ENCODE measurements at regions not wholly inside any gene's neighbourhood (a gene's known extent, or its start where the extent isn't known, plus 50 kb on each side); places are given as distances from the start of the nearest gene placed in this dataset.

GRCh38 chr11:121723246-121723741, 270.5 kb upstream of the SORL1-AS1 start:
- no peak for DNase-seq

GRCh38 chr11:121722431-121723245, 269.9 kb upstream of the SORL1-AS1 start:
- no peak for DNase-seq

- DNase-seq = no peak
Observed at GRCh38 chr11:121721961-121722360, 269.2 kb upstream of the SORL1-AS1 start.

- DNase-seq = no peak
Observed at GRCh38 chr11:121721448-121721847, 268.7 kb upstream of the SORL1-AS1 start.

- no peak for DNase-seq
Observed at GRCh38 chr11:121717296-121717695, 264.5 kb upstream of the SORL1-AS1 start.

- DNase-seq = no peak
Observed at GRCh38 chr11:121716060-121716459, 263.3 kb upstream of the SORL1-AS1 start.

GRCh38 chr11:121715405-121715804, 262.6 kb upstream of the SORL1-AS1 start:
- no peak for DNase-seq

- DNase-seq = no peak
Observed at GRCh38 chr11:121714351-121714750, 261.6 kb upstream of the SORL1-AS1 start.

- DNase-seq = no peak
Observed at GRCh38 chr11:121711939-121712338, 259.2 kb upstream of the SORL1-AS1 start.

- DNase-seq = no peak
Observed at GRCh38 chr11:121711236-121711635, 258.5 kb upstream of the SORL1-AS1 start.

GRCh38 chr11:121706884-121707420, 254.2 kb upstream of the SORL1-AS1 start:
- no peak for DNase-seq

- DNase-seq = no peak
Observed at GRCh38 chr11:121703201-121703600, 250.4 kb upstream of the SORL1-AS1 start.

GRCh38 chr11:121700968-121701367, 248.2 kb upstream of the SORL1-AS1 start:
- no peak for DNase-seq

- DNase-seq = no peak
Observed at GRCh38 chr11:121699801-121700200, 247.0 kb upstream of the SORL1-AS1 start.

- DNase-seq = no peak
Observed at GRCh38 chr11:121696931-121697670, 244.3 kb upstream of the SORL1-AS1 start.

GRCh38 chr11:121696177-121696871, 243.6 kb upstream of the SORL1-AS1 start:
- DNase-seq = no peak

- no peak for DNase-seq
Observed at GRCh38 chr11:121692236-121692635, 239.5 kb upstream of the SORL1-AS1 start.

- DNase-seq = no peak
Observed at GRCh38 chr11:121688860-121689614, 236.3 kb upstream of the SORL1-AS1 start.

GRCh38 chr11:121688055-121688491, 235.3 kb upstream of the SORL1-AS1 start:
- no peak for DNase-seq

GRCh38 chr11:121683791-121684190, 231.0 kb upstream of the SORL1-AS1 start:
- DNase-seq = no peak

Data from T-helper 2 cell (primary cell).